Common myeloid progenitor, CD34-positive (primary cell): ENCODE measurements at regions not wholly inside any gene's neighbourhood (a gene's known extent, or its start where the extent isn't known, plus 50 kb on each side); places are given as distances from the start of the nearest gene placed in this dataset.

Experiments
- CTCF ChIA-PET: fragments of 350-600 bp; sonication (Branson Sonifier 250); formaldehyde crosslinking; loops from one replicate; lab custom pipeline; 2021; ENCODE audit warnings: antibody characterized with exemption; lab: Charles Lee
- POLR2A ChIA-PET: fragments of 350-600 bp; sonication (Branson Sonifier 250); formaldehyde crosslinking; loops from one replicate; lab custom pipeline; 2021; ENCODE audit warnings: antibody characterized with exemption; lab: Charles Lee
- DNase-seq, 3 donors: peaks; one replicate each; pipeline versions ENCODE4 v3.0.0 to v3.0.0-alpha.2; 2013
- H3K27ac ChIP-seq, 2 experiments: 1 replicate in 1 of 2; 2 replicates in 1 of 2; pipeline ENCODE4 v1.7.0; 2013; ENCODE audit warnings: inconsistent platforms in 2 of 2, low read length in 2 of 2, mild to moderate bottlenecking in 2 of 2, low read depth in 1 of 2, moderate library complexity in 1 of 2; ENCODE audit not compliant: severe bottlenecking in 2 of 2, insufficient read depth in 1 of 2, poor library complexity in 1 of 2
- H3K27me3 ChIP-seq, 5 experiments: replicated peaks in 2 of 5; 1 replicate in 3 of 5; 2 replicates in 2 of 5; pipeline versions ENCODE4 v1.6.1 to v1.7.0; 2013; ENCODE audit warnings: low read length in 4 of 5, mild to moderate bottlenecking in 2 of 5, moderate library complexity in 2 of 5, inconsistent platforms in 1 of 5; ENCODE audit not compliant: insufficient read depth in 5 of 5, control insufficient read depth in 4 of 5
- H3K36me3 ChIP-seq, 4 experiments: 1 replicate in 2 of 4; 2 replicates in 2 of 4; pipeline versions ENCODE4 v1.6.1 to v1.7.0; 2013; ENCODE audit warnings: low read length in 3 of 4, control low read depth in 1 of 4, mild to moderate bottlenecking in 1 of 4; ENCODE audit not compliant: control insufficient read depth in 4 of 4, insufficient read depth in 4 of 4
- H3K4me1 ChIP-seq, 4 experiments: 1 replicate in 3 of 4; 2 replicates in 1 of 4; pipeline versions ENCODE4 v1.6.1 to v1.7.1; 2013; ENCODE audit warnings: low read length in 3 of 4, mild to moderate bottlenecking in 3 of 4, control low read depth in 1 of 4, inconsistent platforms in 1 of 4, moderate library complexity in 1 of 4; ENCODE audit not compliant: control insufficient read depth in 4 of 4, insufficient read depth in 4 of 4; ENCODE audit errors: control extremely low read depth in 1 of 4
- H3K4me3 ChIP-seq, 7 experiments: 1 replicate in 4 of 7; 2 replicates in 3 of 7; pipeline versions ENCODE4 v1.5.1 to v1.7.0; 2013; ENCODE audit warnings: mild to moderate bottlenecking in 7 of 7, low read length in 6 of 7, moderate library complexity in 6 of 7, inconsistent platforms in 2 of 7, low read depth in 2 of 7, control low read depth in 1 of 7; ENCODE audit not compliant: insufficient read depth in 4 of 7, control insufficient read depth in 1 of 7; ENCODE audit errors: extremely low read depth in 1 of 7
- H3K9me3 ChIP-seq, 5 experiments: 1 replicate in 4 of 5; 2 replicates in 1 of 5; pipeline versions ENCODE4 v1.6.1 to v1.7.1; 2013; ENCODE audit warnings: low read length in 4 of 5, mild to moderate bottlenecking in 2 of 5, inconsistent platforms in 1 of 5, low read depth in 1 of 5, moderate library complexity in 1 of 5; ENCODE audit not compliant: control insufficient read depth in 4 of 5, insufficient read depth in 2 of 5; ENCODE audit errors: control extremely low read depth in 1 of 5
- WGBS: methylation state at CpG from one replicate; pipeline ENCODE4 v1.1.5; 2013; ENCODE audit not compliant: insufficient coverage; 5-methylcytosine and 5-hydroxymethylcytosine counted together

DNA sequence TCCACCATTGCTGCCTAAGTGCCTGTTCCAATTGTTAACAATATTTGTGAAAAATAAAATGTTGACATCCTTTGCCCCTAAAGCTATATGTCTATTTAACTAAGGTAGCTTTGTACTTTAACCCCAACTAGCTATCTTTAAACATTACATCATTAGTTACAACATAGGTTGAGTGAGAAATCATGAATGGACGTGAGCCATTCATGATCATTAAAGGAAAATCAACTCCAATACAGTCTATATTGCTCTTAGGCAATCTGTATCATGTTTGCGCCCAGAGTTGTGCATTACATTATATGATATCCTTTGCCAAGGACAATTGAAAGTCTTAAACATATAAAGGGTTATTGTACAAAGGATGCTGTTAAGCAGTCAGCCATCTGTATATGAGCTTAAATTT lies 269.6 kb downstream of the ALX1 start:
- WGBS, result 100% methylated on average over 1 of the region's 2 CpGs
- no peaks in the 10 kb centered on the region for H3K36me3 ChIP-seq
- H3K27ac ChIP-seq, result no peak overlapping the region
- POLR2A ChIA-PET, result no interaction called here
- CTCF ChIA-PET, result interaction anchor here (0.9 to 1.9 kb wide), 5 partner anchors 10 to 318 kb away, joined by 3 to 6 read pairs (median 3); no protein-coding TSS in a partner anchor
- no peaks in the 10 kb centered on the region for H3K9me3 ChIP-seq
- H3K4me1 ChIP-seq, result no peaks in the 10 kb centered on the region
- H3K27me3 ChIP-seq, result no peaks in the 10 kb centered on the region
- no peak for DNase-seq
- H3K4me3 ChIP-seq, result no peak overlapping the region

DNA sequence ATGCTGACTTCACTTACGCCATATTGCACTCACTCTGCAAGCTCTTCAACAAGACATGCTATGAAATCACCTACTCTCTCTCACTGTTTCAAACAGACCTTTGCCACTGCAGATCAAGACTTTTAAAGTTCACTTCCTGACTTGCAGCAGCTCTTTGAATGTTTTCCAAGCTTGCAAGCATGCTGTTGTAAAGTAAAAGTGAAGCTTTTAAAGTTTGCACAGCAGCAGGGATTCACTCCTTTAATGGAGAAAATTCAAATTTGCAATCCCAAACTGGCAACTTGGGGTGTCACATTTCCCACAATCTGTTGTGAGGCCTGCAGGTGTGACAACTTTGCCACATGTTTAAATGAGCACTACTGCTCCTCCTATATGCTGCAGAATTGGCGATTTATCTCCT lies 270.9 kb downstream of the ALX1 start:
- POLR2A ChIA-PET, result no interaction called here
- no peak for DNase-seq

DNA sequence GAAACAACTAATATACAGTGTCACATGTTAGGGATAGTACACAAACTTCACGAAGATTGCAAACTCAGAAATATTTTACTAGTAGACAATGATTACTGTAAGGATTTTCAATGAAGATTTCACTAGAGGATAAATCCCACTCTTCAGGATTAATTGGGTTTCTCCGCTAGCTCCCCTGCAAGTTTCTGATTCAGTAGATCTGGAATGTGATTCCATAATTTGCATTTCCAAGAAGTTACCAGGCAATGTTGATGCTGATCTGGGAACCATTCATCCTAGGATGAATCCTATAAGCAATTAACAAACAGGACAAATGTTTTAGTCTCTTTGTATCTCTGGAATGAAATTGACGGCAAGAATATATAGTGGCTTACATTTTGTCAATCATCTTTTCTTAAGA lies 272.4 kb downstream of the ALX1 start:
- Histone ChIP-seq H3K36me3 (no peaks in the 10 kb centered on the region), H3K9me3 (no peaks in the 10 kb centered on the region), H3K27me3 (no peaks in the 10 kb centered on the region), H3K4me1 (no peaks in the 10 kb centered on the region), H3K27ac (no peak overlapping the region), H3K4me3 (no peak overlapping the region)
- DNase-seq, result no peak
- ChIA-PET CTCF (interaction anchor here (1.0 to 1.2 kb wide), 2 partner anchors 22 to 315 kb away, joined by 5 read pairs; no protein-coding TSS in a partner anchor), POLR2A (no interaction called here)
- WGBS, result 100% methylated on average over 1 of the region's 3 CpGs

More for the DNA sequence above, 270.9 kb downstream of the ALX1 start:
- Histone ChIP-seq H3K4me1 (no peaks in the 10 kb centered on the region), H3K27ac (no peak overlapping the region), H3K9me3 (no peaks in the 10 kb centered on the region), H3K27me3 (no peaks in the 10 kb centered on the region), H3K36me3 (no peaks in the 10 kb centered on the region), H3K4me3 (no peak overlapping the region)
- 100% methylated on average over 2 of the region's 2 CpGs for WGBS
- CTCF ChIA-PET, result interaction anchor here (0.6 to 1.9 kb wide), 5 partner anchors 11 to 316 kb away, joined by 3 to 6 read pairs (median 3); no protein-coding TSS in a partner anchor

- Histone ChIP-seq H3K27me3 (no peaks in the 10 kb centered on the region), H3K4me3 (no peak overlapping the region), H3K9me3 (no peaks in the 10 kb centered on the region), H3K27ac (no peak overlapping the region), H3K4me1 (no peaks in the 10 kb centered on the region), H3K36me3 (no peaks in the 10 kb centered on the region)
- ChIA-PET POLR2A (no interaction called here), CTCF (interaction anchor here (1.3 kb wide), 2 partner anchors 19 to 90 kb away, joined by 4 read pairs; no protein-coding TSS in a partner anchor)
- DNase-seq, result no peak
- WGBS, result no CpG with 5 or more reads among the region's 1 CpG
These were observed 277.8 kb downstream of the ALX1 start for GRCh38 chr12:85557850-85558249.

- H3K4me1 ChIP-seq, result no peaks in the 10 kb centered on the region
- H3K27me3 ChIP-seq, result no peaks in the 10 kb centered on the region
- H3K27ac ChIP-seq, result no peak overlapping the region
- H3K9me3 ChIP-seq, result no peaks in the 10 kb centered on the region
- no peak for DNase-seq
- H3K36me3 ChIP-seq, result no peaks in the 10 kb centered on the region
- CTCF ChIA-PET, result interaction anchor here (1.3 kb wide), 2 partner anchors 20 to 90 kb away, joined by 4 read pairs; no protein-coding TSS in a partner anchor
- H3K4me3 ChIP-seq, result no peak overlapping the region
- POLR2A ChIA-PET, result no interaction called here
These were observed 277.5 kb downstream of the RASSF9 start for GRCh38 chr12:85558684-85559083.

DNA sequence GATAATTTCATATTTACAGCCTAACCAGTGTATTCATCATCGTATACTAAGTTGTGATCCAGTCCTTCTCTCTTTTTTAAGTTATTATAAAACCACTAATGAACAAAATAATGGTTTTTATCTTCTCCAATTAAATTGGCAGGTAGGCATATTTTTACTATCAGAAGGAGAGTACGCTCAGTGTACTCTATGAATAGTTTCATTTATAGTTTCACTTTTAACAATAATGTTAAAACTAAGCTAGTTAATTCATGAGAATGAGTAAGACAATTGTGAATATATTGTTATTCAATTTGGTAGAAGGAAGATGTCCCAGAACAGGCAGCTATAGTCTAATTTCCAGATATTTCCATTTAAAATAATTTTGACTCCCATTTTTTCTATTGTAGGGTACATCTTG lies 277.1 kb downstream of the RASSF9 start:
- H3K4me3 ChIP-seq, result no peak overlapping the region
- no CpG with 5 or more reads among the region's 2 CpGs for WGBS
- ChIA-PET POLR2A (no interaction called here), CTCF (interaction anchor here (1.3 kb wide), 2 partner anchors 20 to 91 kb away, joined by 4 read pairs; no protein-coding TSS in a partner anchor)
- no peaks in the 10 kb centered on the region for H3K4me1 ChIP-seq
- no peak for DNase-seq
- H3K27ac ChIP-seq, result no peak overlapping the region
- H3K36me3 ChIP-seq, result no peaks in the 10 kb centered on the region
- H3K27me3 ChIP-seq, result no peaks in the 10 kb centered on the region
- H3K9me3 ChIP-seq, result no peaks in the 10 kb centered on the region

GRCh38 chr12:85559536-85559935 lies 276.7 kb downstream of the RASSF9 start:
- CTCF ChIA-PET, result no interaction called here
- POLR2A ChIA-PET, result no interaction called here

More at GRCh38 chr12:85559536-85559935, 276.7 kb downstream of the RASSF9 start:
- no peaks in the 10 kb centered on the region for H3K9me3 ChIP-seq
- DNase-seq, result no peak
- H3K27me3 ChIP-seq, result no peaks in the 10 kb centered on the region
- H3K4me3 ChIP-seq, result no peak overlapping the region
- H3K36me3 ChIP-seq, result no peaks in the 10 kb centered on the region
- no peaks in the 10 kb centered on the region for H3K4me1 ChIP-seq
- H3K27ac ChIP-seq, result no peak overlapping the region
